K562 (cell line): ENCODE measurements at regions not wholly inside any gene's neighbourhood (a gene's known extent, or its start where the extent isn't known, plus 50 kb on each side); places are given as distances from the start of the nearest gene placed in this dataset.

Source experiments
- BHLHE40 ChIP-seq: IDR thresholded peaks from 2 replicates; pipeline ENCODE4 v1.6.1; 2011; ENCODE audit warnings: low read length, improper control_type of control experiment
- HLTF ChIP-seq: fragments of 450-650 bp; IDR thresholded peaks from 2 replicates; pipeline ENCODE4 v1.6.1; 2016
- KLF10 ChIP-seq: fragments of 250-450 bp; sonication (Bioruptor Pico); IDR thresholded peaks from 2 replicates; pipeline ENCODE4 v1.6.1; 2021; ENCODE audit warnings: matching md5 sums
- PTBP1 ChIP-seq: fragments of 200-400 bp; formaldehyde crosslinking; IDR thresholded peaks from 2 replicates; pipeline ENCODE4 v1.6.1; 2017; ENCODE audit warnings: low read depth, low read length
- RFX1 ChIP-seq: fragments of 450-650 bp; IDR thresholded peaks from 2 replicates; pipeline ENCODE4 v1.6.1; 2016; ENCODE audit warnings: mild to moderate bottlenecking, moderate library complexity
- SIN3A ChIP-seq, 2 experiments: fragments of 150-350 bp in 1 of 2; IDR thresholded peaks; 2 replicates each; pipeline ENCODE4 v1.6.1; 2011 to 2016; ENCODE audit warnings: borderline replicate concordance in 2 of 2, low read depth in 2 of 2, low read length in 2 of 2, mild to moderate bottlenecking in 2 of 2, moderate library complexity in 2 of 2; ENCODE audit not compliant: control insufficient read depth in 1 of 2
- SMARCE1 ChIP-seq: fragments of 450-650 bp; IDR thresholded peaks from 2 replicates; pipeline ENCODE4 v1.7.1; 2016; ENCODE audit warnings: mild to moderate bottlenecking
- SNRNP70 ChIP-seq: fragments of 200-400 bp; formaldehyde crosslinking; optimal IDR thresholded peaks from 2 replicates; pipeline ENCODE3; 2017; ENCODE audit warnings: low read depth, low read length
- SP1 ChIP-seq: sonication (generic); formaldehyde crosslinking; IDR thresholded peaks from 2 replicates; pipeline ENCODE4 v1.8.1; 2022; ENCODE audit warnings: mild to moderate bottlenecking, missing genetic modification reagents
- SREBF2 ChIP-seq: sonication (generic); formaldehyde crosslinking; IDR thresholded peaks from 2 replicates; pipeline ENCODE4 v1.4.0; 2020; ENCODE audit warnings: mild to moderate bottlenecking, missing genetic modification reagents
- TCF7 ChIP-seq: sonication (generic); IDR thresholded peaks from 2 replicates; pipeline ENCODE4 v1.6.1; 2016; ENCODE audit warnings: antibody characterized with exemption, borderline replicate concordance
- U2AF2 ChIP-seq: fragments of 200-400 bp; formaldehyde crosslinking; optimal IDR thresholded peaks from 2 replicates; pipeline ENCODE3; 2017; ENCODE audit warnings: low read depth, mild to moderate bottlenecking, low read length
- XRCC3 ChIP-seq: fragments of 450-650 bp; IDR thresholded peaks from 2 replicates; pipeline ENCODE4 v1.6.1; 2017; ENCODE audit warnings: mild to moderate bottlenecking, moderate library complexity
- ZBTB17 ChIP-seq: fragments of 450-650 bp; formaldehyde crosslinking; IDR thresholded peaks from 2 replicates; pipeline ENCODE4 v1.4.0; 2020; ENCODE audit warnings: mild to moderate bottlenecking
- ZC3H4 ChIP-seq: sonication (generic); formaldehyde crosslinking; IDR thresholded peaks from 2 replicates; pipeline ENCODE4 v1.9.0; 2021; ENCODE audit warnings: missing genetic modification reagents, borderline replicate concordance
- ZNF146 ChIP-seq: IDR thresholded peaks from one replicate; pipeline ENCODE4 v1.6.1; 2018; ENCODE audit warnings: missing compliant biosample characterization; ENCODE audit not compliant: unreplicated experiment
- ZNF232 ChIP-seq: sonication (generic); formaldehyde crosslinking; IDR thresholded peaks from 2 replicates; pipeline ENCODE4 v1.8.0; 2022; ENCODE audit warnings: mild to moderate bottlenecking, missing genetic modification reagents
- ZNF274 ChIP-seq: IDR thresholded peaks from 2 replicates; pipeline ENCODE4 v1.6.1; 2011; ENCODE audit warnings: low read depth, mild to moderate bottlenecking, low read length, moderate library complexity, borderline replicate concordance
- ZSCAN32 ChIP-seq: fragments of 450-650 bp; formaldehyde crosslinking; IDR thresholded peaks from 2 replicates; pipeline ENCODE4 v1.4.0; 2020; ENCODE audit warnings: mild to moderate bottlenecking, moderate library complexity
- TF ChIP-seq, protein P1 (sequence below): fragments of 250-450 bp; sonication (Bioruptor Pico); IDR thresholded peaks from 2 replicates; pipeline ENCODE4 v1.5.0; 2021
- TF ChIP-seq, protein P2 (sequence below), 2 experiments: fragments of 200-800 bp in 1 of 2; sonication (Bioruptor generic) in 1 of 2; sonication (generic) in 1 of 2; formaldehyde crosslinking in 1 of 2; IDR thresholded peaks in 1 of 2; conservative IDR thresholded peaks in 1 of 2; 2 replicates each; pipeline versions ENCODE4 v1.5.0 to v1.6.1; 2016 to 2020; ENCODE audit warnings: missing compliant biosample characterization in 1 of 2, missing genetic modification characterization in 1 of 2, missing genetic modification reagents in 1 of 2
- TF ChIP-seq, protein P3 (sequence below), 2 experiments: fragments of 450-650 bp in 1 of 2; IDR thresholded peaks; 2 replicates each; pipeline ENCODE4 v1.6.1; 2011 to 2017; ENCODE audit warnings: low read depth in 2 of 2, antibody characterized with exemption in 1 of 2, borderline replicate concordance in 1 of 2, low read length in 1 of 2, mild to moderate bottlenecking in 1 of 2, mixed read lengths in 1 of 2; ENCODE audit not compliant: control insufficient read depth in 1 of 2
- TF ChIP-seq, protein P4 (sequence below): sonication (generic); formaldehyde crosslinking; IDR thresholded peaks from 2 replicates; pipeline ENCODE4 v1.8.0; 2022; ENCODE audit warnings: mild to moderate bottlenecking, missing genetic modification reagents

DNA sequence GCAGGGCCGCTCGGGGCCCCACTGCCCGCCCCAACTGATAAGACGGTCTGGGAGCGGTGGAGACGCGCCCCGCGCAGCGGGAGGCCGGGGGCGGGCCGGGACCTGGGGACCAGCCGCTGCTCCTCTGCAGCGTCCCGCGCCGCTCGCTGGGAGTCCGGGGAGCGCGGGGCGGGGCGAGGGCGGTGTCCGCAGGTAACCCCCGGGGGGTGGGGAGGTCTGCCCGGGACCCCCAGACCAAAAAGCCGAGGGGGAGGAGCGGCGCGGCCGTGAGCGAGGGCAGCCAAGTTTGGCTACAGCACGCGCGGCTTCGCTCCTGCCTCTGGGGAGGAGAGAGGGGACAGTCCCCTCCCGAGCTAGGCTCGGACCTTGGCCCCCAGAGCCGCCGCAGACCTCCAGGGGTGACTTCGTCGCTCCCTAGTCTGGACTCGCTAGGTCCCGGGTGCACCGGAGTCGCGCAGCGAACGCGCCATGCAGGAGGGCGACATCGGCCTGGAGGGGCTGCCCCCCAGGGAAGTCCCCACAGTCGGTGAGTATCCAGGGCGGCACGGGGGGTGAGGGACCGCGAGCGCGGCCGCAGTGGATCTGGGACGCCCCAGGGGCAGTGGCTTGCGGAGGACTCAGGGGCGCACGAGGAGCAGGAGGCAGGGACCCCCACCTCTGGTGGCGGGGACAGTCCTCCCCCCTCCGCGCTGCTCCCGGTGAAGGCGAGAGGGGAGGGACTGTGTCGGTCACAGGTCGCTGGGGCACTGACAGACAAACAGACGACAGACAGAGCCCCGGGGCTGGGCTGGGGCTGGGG lies 92.3 kb upstream of the ANO1 start (continued):
- TF ChIP-seq, protein P1, sequence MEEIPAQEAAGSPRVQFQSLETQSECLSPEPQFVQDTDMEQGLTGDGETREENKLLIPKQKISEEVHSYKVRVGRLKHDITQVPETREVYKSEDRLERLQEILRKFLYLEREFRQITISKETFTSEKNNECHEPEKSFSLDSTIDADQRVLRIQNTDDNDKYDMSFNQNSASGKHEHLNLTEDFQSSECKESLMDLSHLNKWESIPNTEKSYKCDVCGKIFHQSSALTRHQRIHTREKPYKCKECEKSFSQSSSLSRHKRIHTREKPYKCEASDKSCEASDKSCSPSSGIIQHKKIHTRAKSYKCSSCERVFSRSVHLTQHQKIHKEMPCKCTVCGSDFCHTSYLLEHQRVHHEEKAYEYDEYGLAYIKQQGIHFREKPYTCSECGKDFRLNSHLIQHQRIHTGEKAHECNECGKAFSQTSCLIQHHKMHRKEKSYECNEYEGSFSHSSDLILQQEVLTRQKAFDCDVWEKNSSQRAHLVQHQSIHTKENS (CRISPR knock-in tag) = no peak
- TF ChIP-seq SNRNP70 (no peak), ZC3H4 (no peak), PTBP1 (no peak), ZNF232 (CRISPR knock-in tag) (no peak), HLTF (no peak), BHLHE40 (no peak), RFX1 (no peak), SREBF2 (CRISPR knock-in tag) (no peak), KLF10 (CRISPR knock-in tag) (no peak), U2AF2 (no peak), ZBTB17 (CRISPR knock-in tag) (no peak), ZSCAN32 (CRISPR knock-in tag) (no peak), ZNF274 (no peak), TCF7 (no peak), XRCC3 (no peak), ZNF146 (CRISPR knock-in tag) (no peak), SIN3A (IDR thresholded peaks at IDR 0.05; ENCODE audit: borderline replicate concordance in 2 of 2, control insufficient read depth in 1 of 2, low read depth in 2 of 2, low read length in 2 of 2) (no peak), SMARCE1 (no peak), SP1 (CRISPR knock-in tag) (no peak)
- TF ChIP-seq, protein P2, sequence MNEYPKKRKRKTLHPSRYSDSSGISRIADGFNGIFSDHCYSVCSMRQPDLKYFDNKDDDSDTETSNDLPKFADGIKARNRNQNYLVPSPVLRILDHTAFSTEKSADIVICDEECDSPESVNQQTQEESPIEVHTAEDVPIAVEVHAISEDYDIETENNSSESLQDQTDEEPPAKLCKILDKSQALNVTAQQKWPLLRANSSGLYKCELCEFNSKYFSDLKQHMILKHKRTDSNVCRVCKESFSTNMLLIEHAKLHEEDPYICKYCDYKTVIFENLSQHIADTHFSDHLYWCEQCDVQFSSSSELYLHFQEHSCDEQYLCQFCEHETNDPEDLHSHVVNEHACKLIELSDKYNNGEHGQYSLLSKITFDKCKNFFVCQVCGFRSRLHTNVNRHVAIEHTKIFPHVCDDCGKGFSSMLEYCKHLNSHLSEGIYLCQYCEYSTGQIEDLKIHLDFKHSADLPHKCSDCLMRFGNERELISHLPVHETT (CRISPR knock-in tag; conservative IDR thresholded peaks at IDR 0.05 in 1 of 2, IDR thresholded peaks at IDR 0.05 in 1 of 2) = no peak
- TF ChIP-seq, protein P3, sequence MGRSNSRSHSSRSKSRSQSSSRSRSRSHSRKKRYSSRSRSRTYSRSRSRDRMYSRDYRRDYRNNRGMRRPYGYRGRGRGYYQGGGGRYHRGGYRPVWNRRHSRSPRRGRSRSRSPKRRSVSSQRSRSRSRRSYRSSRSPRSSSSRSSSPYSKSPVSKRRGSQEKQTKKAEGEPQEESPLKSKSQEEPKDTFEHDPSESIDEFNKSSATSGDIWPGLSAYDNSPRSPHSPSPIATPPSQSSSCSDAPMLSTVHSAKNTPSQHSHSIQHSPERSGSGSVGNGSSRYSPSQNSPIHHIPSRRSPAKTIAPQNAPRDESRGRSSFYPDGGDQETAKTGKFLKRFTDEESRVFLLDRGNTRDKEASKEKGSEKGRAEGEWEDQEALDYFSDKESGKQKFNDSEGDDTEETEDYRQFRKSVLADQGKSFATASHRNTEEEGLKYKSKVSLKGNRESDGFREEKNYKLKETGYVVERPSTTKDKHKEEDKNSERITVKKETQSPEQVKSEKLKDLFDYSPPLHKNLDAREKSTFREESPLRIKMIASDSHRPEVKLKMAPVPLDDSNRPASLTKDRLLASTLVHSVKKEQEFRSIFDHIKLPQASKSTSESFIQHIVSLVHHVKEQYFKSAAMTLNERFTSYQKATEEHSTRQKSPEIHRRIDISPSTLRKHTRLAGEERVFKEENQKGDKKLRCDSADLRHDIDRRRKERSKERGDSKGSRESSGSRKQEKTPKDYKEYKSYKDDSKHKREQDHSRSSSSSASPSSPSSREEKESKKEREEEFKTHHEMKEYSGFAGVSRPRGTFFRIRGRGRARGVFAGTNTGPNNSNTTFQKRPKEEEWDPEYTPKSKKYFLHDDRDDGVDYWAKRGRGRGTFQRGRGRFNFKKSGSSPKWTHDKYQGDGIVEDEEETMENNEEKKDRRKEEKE (IDR thresholded peaks at IDR 0.05; ENCODE audit: borderline replicate concordance in 1 of 2, control insufficient read depth in 1 of 2, low read depth in 2 of 2, low read length in 1 of 2) = no peak
- TF ChIP-seq, protein P4, sequence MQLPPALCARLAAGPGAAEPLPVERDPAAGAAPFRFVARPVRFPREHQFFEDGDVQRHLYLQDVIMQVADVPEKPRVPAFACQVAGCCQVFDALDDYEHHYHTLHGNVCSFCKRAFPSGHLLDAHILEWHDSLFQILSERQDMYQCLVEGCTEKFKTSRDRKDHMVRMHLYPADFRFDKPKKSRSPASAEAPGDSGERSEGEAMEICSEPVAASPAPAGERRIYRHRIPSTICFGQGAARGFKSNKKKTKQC (CRISPR knock-in tag) = no peak
